ENCODE measurements at regions not wholly inside any gene's neighbourhood (a gene's known extent, or its start where the extent isn't known, plus 50 kb on each side); places are given as distances from the start of the nearest gene placed in this dataset.
"Not testable (repeated sequence)": the region's sequence is repeated elsewhere in the genome, so short reads cannot be mapped to it uniquely, and the experiment has no call there.

- peak overlapping the region in 1 of 2 experiments; percentile 31; a peak in 2 of 4 replicates for H3K27ac ChIP-seq (ENCODE audit: low read depth in 2 of 2, low read length in 1 of 2)
- CTCF ChIA-PET: interaction anchor here (1.1 to 1.5 kb wide), 4 partner anchors 30 to 294 kb away, joined by 5 to 10 read pairs (median 6); no protein-coding TSS in a partner anchor
- H3K4me1 ChIP-seq (ENCODE audit: control insufficient read depth in 1 of 2, insufficient read depth in 2 of 2, low read depth in 1 of 2, low read length in 1 of 2); POLR2A ChIA-PET; H3K27me3 ChIP-seq (ENCODE audit: insufficient read depth); H3K9me2 ChIP-seq; H3K79me2 ChIP-seq (ENCODE audit: insufficient read depth); H3F3A ChIP-seq (replicated peaks; ENCODE audit: insufficient read depth); H3K4me3 ChIP-seq (ENCODE audit: low read depth in 2 of 2, low read length in 1 of 2); H2AFZ ChIP-seq (ENCODE audit: low read depth); H4K20me1 ChIP-seq (ENCODE audit: insufficient read depth); H3K36me3 ChIP-seq (replicated peaks in 1 of 2; ENCODE audit: control insufficient read depth in 1 of 2, insufficient read depth in 2 of 2, low read length in 1 of 2); H3K9me3 ChIP-seq; H3K4me2 ChIP-seq; H3K9ac ChIP-seq: not testable (repeated sequence)
- 31% methylated on average over 6 of the region's 6 CpGs for WGBS (ENCODE audit: low lambda C conversion rate)
- TF ChIP-seq MXI1 (IDR thresholded peaks at IDR 0.05; ENCODE audit: low read depth, low read length) (peak; percentile 63; the same call in 1 of the 2 replicates), EP300 (IDR thresholded peaks at IDR 0.05; ENCODE audit: borderline replicate concordance in 1 of 2, low read depth in 1 of 2, low read length in 1 of 2) (peak in 1 of 2 experiments; percentile 61; a peak in 2 of 4 replicates), GATA2 (CRISPR knock-in tag; IDR thresholded peaks at IDR 0.05) (peak; percentile 75), RCOR1 (IDR thresholded peaks at IDR 0.05; ENCODE audit: low read length) (peak; percentile 82), CHD2 (IDR thresholded peaks at IDR 0.05; ENCODE audit: low read length, partially characterized antibody) (peak; percentile 55), FOXJ3 (CRISPR knock-in tag; IDR thresholded peaks at IDR 0.05) (0 out of 2 replicates have a peak, but pooled peaks have one; percentile 29)
- peak; percentile 32 for DNase-seq
Measured at GRCh38 chr7:32816409-32816948, 75.1 kb downstream of the KBTBD2 start.

DNA sequence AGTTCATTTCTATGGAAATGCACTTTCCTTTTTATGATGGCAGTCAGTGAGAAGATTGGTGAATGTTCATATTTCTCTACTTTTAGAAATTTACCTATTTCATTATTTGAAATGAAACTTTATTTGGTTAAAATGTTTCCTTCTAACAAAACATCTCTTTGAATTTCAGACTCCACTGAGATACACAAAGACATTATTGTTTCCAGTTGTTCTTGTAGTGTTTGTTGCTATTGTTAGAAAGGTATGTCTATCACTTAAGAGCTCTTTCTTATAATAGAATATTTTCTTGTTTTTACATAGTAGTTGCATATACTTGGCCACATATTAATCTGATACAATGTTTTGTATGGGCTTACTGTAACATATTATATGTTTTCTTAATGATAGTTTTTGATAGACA is 76.8 kb downstream of the KBTBD2 start:
- CTCF ChIA-PET: interaction anchor here (1.5 to 1.6 kb wide), 2 partner anchors 14 to 32 kb away, joined by 3 read pairs; no protein-coding TSS in a partner anchor
- H2AFZ ChIP-seq (ENCODE audit: low read depth); H3K27me3 ChIP-seq (ENCODE audit: insufficient read depth); POLR2A ChIA-PET; H3K79me2 ChIP-seq (ENCODE audit: insufficient read depth); DNase-seq; H3K9me2 ChIP-seq; H3K4me2 ChIP-seq; H3K9me3 ChIP-seq; H3F3A ChIP-seq (replicated peaks; ENCODE audit: insufficient read depth); H3K36me3 ChIP-seq (replicated peaks in 1 of 2; ENCODE audit: control insufficient read depth in 1 of 2, insufficient read depth in 2 of 2, low read length in 1 of 2); H3K27ac ChIP-seq (ENCODE audit: low read depth in 2 of 2, low read length in 1 of 2); H4K20me1 ChIP-seq (ENCODE audit: insufficient read depth); H3K9ac ChIP-seq; H3K4me1 ChIP-seq (ENCODE audit: control insufficient read depth in 1 of 2, insufficient read depth in 2 of 2, low read depth in 1 of 2, low read length in 1 of 2); H3K4me3 ChIP-seq (ENCODE audit: low read depth in 2 of 2, low read length in 1 of 2): not testable (repeated sequence)

GRCh38 chr7:32809871-32810270 is 81.7 kb downstream of the KBTBD2 start:
- Histone ChIP-seq H3K4me1 (ENCODE audit: control insufficient read depth in 1 of 2, insufficient read depth in 2 of 2, low read depth in 1 of 2, low read length in 1 of 2) (no peaks in the 10 kb centered on the region), H2AFZ (ENCODE audit: low read depth) (no peak overlapping the region), H3F3A (replicated peaks; ENCODE audit: insufficient read depth) (no peaks in the 10 kb centered on the region), H3K36me3 (replicated peaks in 1 of 2; ENCODE audit: control insufficient read depth in 1 of 2, insufficient read depth in 2 of 2, low read length in 1 of 2) (no peaks in the 10 kb centered on the region), H3K4me2 (no peak overlapping the region), H3K9me3 (no peaks in the 10 kb centered on the region), H3K79me2 (ENCODE audit: insufficient read depth) (no peaks in the 10 kb centered on the region), H3K4me3 (ENCODE audit: low read depth in 2 of 2, low read length in 1 of 2) (no peak overlapping the region), H4K20me1 (ENCODE audit: insufficient read depth) (no peaks in the 10 kb centered on the region), H3K27ac (ENCODE audit: low read depth in 2 of 2, low read length in 1 of 2) (no peak overlapping the region), H3K9me2 (no peaks in the 10 kb centered on the region), H3K27me3 (ENCODE audit: insufficient read depth) (no peaks in the 10 kb centered on the region), H3K9ac (no peak overlapping the region)
- WGBS (ENCODE audit: low lambda C conversion rate): 94% methylated on average over 2 of the region's 2 CpGs
- ChIA-PET POLR2A (no interaction called here), CTCF (interaction anchor here (1.2 kb wide), 1 partner anchor 35 kb away, joined by 4 read pairs; no protein-coding TSS in a partner anchor)
- no peak for DNase-seq
- TF ChIP-seq CHD2 (IDR thresholded peaks at IDR 0.05; ENCODE audit: low read length, partially characterized antibody): no peak
- TF ChIP-seq EP300 (IDR thresholded peaks at IDR 0.05; ENCODE audit: borderline replicate concordance in 1 of 2, low read depth in 1 of 2, low read length in 1 of 2): no peak
- no peak for TF ChIP-seq JUND (IDR thresholded peaks at IDR 0.05)
- no peak for TF ChIP-seq POLR2AphosphoS5 (IDR thresholded peaks at IDR 0.05; ENCODE audit: low read depth, low read length)
- no peak for TF ChIP-seq RCOR1 (IDR thresholded peaks at IDR 0.05; ENCODE audit: low read length)
- no peak for TF ChIP-seq USF1 (IDR thresholded peaks at IDR 0.05; ENCODE audit: borderline replicate concordance, low read depth)
- no peak for TF ChIP-seq SMC3 (IDR thresholded peaks at IDR 0.05; ENCODE audit: low read depth, low read length)
- no peak for TF ChIP-seq MEF2A (IDR thresholded peaks at IDR 0.05; ENCODE audit: borderline replicate concordance, low read depth)
- TF ChIP-seq SIN3A (IDR thresholded peaks at IDR 0.05; ENCODE audit: borderline replicate concordance, low read depth, low read length): no peak
- TF ChIP-seq RFX5 (IDR thresholded peaks at IDR 0.05; ENCODE audit: low read length): no peak
- no peak for TF ChIP-seq FOSL2 (IDR thresholded peaks at IDR 0.05; ENCODE audit: borderline replicate concordance, low read depth)
- no peak for TF ChIP-seq EZH2phosphoT487 (IDR thresholded peaks at IDR 0.05; ENCODE audit: borderline replicate concordance, low read depth)
- no peak for TF ChIP-seq RAD21 (IDR thresholded peaks at IDR 0.05; ENCODE audit: low read length)
- no peak for TF ChIP-seq TAF1 (IDR thresholded peaks at IDR 0.05; ENCODE audit: borderline replicate concordance, low read depth, low read length)
- TF ChIP-seq REST (IDR thresholded peaks at IDR 0.05; ENCODE audit: low read depth, low read length): no peak
